ENCODE measurements at regions not wholly inside any gene's neighbourhood (a gene's known extent, or its start where the extent isn't known, plus 50 kb on each side); places are given as distances from the start of the nearest gene placed in this dataset.

- H3K4me3 ChIP-seq (ENCODE audit: insufficient read length, low read depth) = no peak overlapping the region
- no peak overlapping the region for H3K9ac ChIP-seq (ENCODE audit: insufficient read length, low read depth)
- DNase-seq (ENCODE audit: low read depth, low spot score) = no peak
- no peaks in the 10 kb centered on the region for H3K4me1 ChIP-seq (ENCODE audit: insufficient read depth, insufficient read length)
- no peaks in the 10 kb centered on the region for H3K27me3 ChIP-seq (ENCODE audit: insufficient read depth, insufficient read length)
- H3K9me3 ChIP-seq (ENCODE audit: insufficient read depth, low read length) = no peaks in the 10 kb centered on the region
- TF ChIP-seq SUZ12 (IDR thresholded peaks at IDR 0.05; ENCODE audit: extremely low read depth, insufficient read depth, insufficient read length) (no peak), ZNF274 (IDR thresholded peaks at IDR 0.05; ENCODE audit: low read depth, low read length) (no peak)
- H3K36me3 ChIP-seq (ENCODE audit: insufficient read depth, insufficient read length, low read length) = no peaks in the 10 kb centered on the region
Observed at GRCh38 chr2:12277241-12278034, 439.3 kb upstream of the TRIB2 start.

GRCh38 chr2:12278217-12278750 lies 438.5 kb upstream of the TRIB2 start:
- Histone ChIP-seq H3K9me3 (ENCODE audit: insufficient read depth, low read length) (no peaks in the 10 kb centered on the region), H3K27me3 (ENCODE audit: insufficient read depth, insufficient read length) (no peaks in the 10 kb centered on the region), H3K4me1 (ENCODE audit: insufficient read depth, insufficient read length) (no peaks in the 10 kb centered on the region), H3K9ac (ENCODE audit: insufficient read length, low read depth) (no peak overlapping the region), H3K4me3 (ENCODE audit: insufficient read length, low read depth) (no peak overlapping the region), H3K36me3 (ENCODE audit: insufficient read depth, insufficient read length, low read length) (no peaks in the 10 kb centered on the region)
- DNase-seq (ENCODE audit: low read depth, low spot score) = no peak
- TF ChIP-seq ZNF274 (IDR thresholded peaks at IDR 0.05; ENCODE audit: low read depth, low read length) = no peak
- TF ChIP-seq YY1 (IDR thresholded peaks at IDR 0.05; ENCODE audit: insufficient read depth, insufficient read length) = no peak
- no peak for TF ChIP-seq SUZ12 (IDR thresholded peaks at IDR 0.05; ENCODE audit: extremely low read depth, insufficient read depth, insufficient read length)

GRCh38 chr2:12282780-12283695 lies 433.7 kb upstream of the TRIB2 start:
- no peaks in the 10 kb centered on the region for H3K36me3 ChIP-seq (ENCODE audit: insufficient read depth, insufficient read length, low read length)
- no peaks in the 10 kb centered on the region for H3K27me3 ChIP-seq (ENCODE audit: insufficient read depth, insufficient read length)
- TF ChIP-seq SUZ12 (IDR thresholded peaks at IDR 0.05; ENCODE audit: extremely low read depth, insufficient read depth, insufficient read length) (no peak), YY1 (IDR thresholded peaks at IDR 0.05; ENCODE audit: insufficient read depth, insufficient read length) (no peak), ZNF274 (IDR thresholded peaks at IDR 0.05; ENCODE audit: low read depth, low read length) (no peak)
- H3K4me1 ChIP-seq (ENCODE audit: insufficient read depth, insufficient read length) = no peaks in the 10 kb centered on the region
- no peak overlapping the region for H3K9ac ChIP-seq (ENCODE audit: insufficient read length, low read depth)
- no peak overlapping the region for H3K4me3 ChIP-seq (ENCODE audit: insufficient read length, low read depth)
- no peak for DNase-seq (ENCODE audit: low read depth, low spot score)
- H3K9me3 ChIP-seq (ENCODE audit: insufficient read depth, low read length) = no peaks in the 10 kb centered on the region; the same call in 1 of the 2 replicates

GRCh38 chr2:12284037-12284436 lies 432.7 kb upstream of the TRIB2 start:
- H3K36me3 ChIP-seq (ENCODE audit: insufficient read depth, insufficient read length, low read length) = no peaks in the 10 kb centered on the region
- no peak overlapping the region for H3K9ac ChIP-seq (ENCODE audit: insufficient read length, low read depth)
- TF ChIP-seq ZNF274 (IDR thresholded peaks at IDR 0.05; ENCODE audit: low read depth, low read length) = no peak
- H3K4me1 ChIP-seq (ENCODE audit: insufficient read depth, insufficient read length) = no peaks in the 10 kb centered on the region
- H3K4me3 ChIP-seq (ENCODE audit: insufficient read length, low read depth) = no peak overlapping the region
- no peaks in the 10 kb centered on the region for H3K27me3 ChIP-seq (ENCODE audit: insufficient read depth, insufficient read length)
- no peak for DNase-seq (ENCODE audit: low read depth, low spot score)
- H3K9me3 ChIP-seq (ENCODE audit: insufficient read depth, low read length) = no peaks in the 10 kb centered on the region; the same call in none of the 2 replicates

- H3K36me3 ChIP-seq (ENCODE audit: insufficient read depth, insufficient read length, low read length) = no peaks in the 10 kb centered on the region
- no peak overlapping the region for H3K4me3 ChIP-seq (ENCODE audit: insufficient read length, low read depth)
- no peaks in the 10 kb centered on the region for H3K27me3 ChIP-seq (ENCODE audit: insufficient read depth, insufficient read length)
- H3K4me1 ChIP-seq (ENCODE audit: insufficient read depth, insufficient read length) = no peaks in the 10 kb centered on the region
- TF ChIP-seq YY1 (IDR thresholded peaks at IDR 0.05; ENCODE audit: insufficient read depth, insufficient read length) (no peak), SUZ12 (IDR thresholded peaks at IDR 0.05; ENCODE audit: extremely low read depth, insufficient read depth, insufficient read length) (no peak), ZNF274 (IDR thresholded peaks at IDR 0.05; ENCODE audit: low read depth, low read length) (no peak)
- no peaks in the 10 kb centered on the region; the same call in none of the 2 replicates for H3K9me3 ChIP-seq (ENCODE audit: insufficient read depth, low read length)
- H3K9ac ChIP-seq (ENCODE audit: insufficient read length, low read depth) = no peak overlapping the region
- DNase-seq (ENCODE audit: low read depth, low spot score) = no peak
Observed at GRCh38 chr2:12284487-12284886, 432.2 kb upstream of the TRIB2 start.

- H3K27me3 ChIP-seq (ENCODE audit: insufficient read depth, insufficient read length) = no peaks in the 10 kb centered on the region
Observed at GRCh38 chr2:12286347-12286746, 430.4 kb upstream of the TRIB2 start.

More at GRCh38 chr2:12286347-12286746, 430.4 kb upstream of the TRIB2 start:
- no peak for TF ChIP-seq SUZ12 (IDR thresholded peaks at IDR 0.05; ENCODE audit: extremely low read depth, insufficient read depth, insufficient read length)
- no peak for TF ChIP-seq YY1 (IDR thresholded peaks at IDR 0.05; ENCODE audit: insufficient read depth, insufficient read length)
- TF ChIP-seq ZNF274 (IDR thresholded peaks at IDR 0.05; ENCODE audit: low read depth, low read length) = no peak
- Histone ChIP-seq H3K36me3 (ENCODE audit: insufficient read depth, insufficient read length, low read length) (no peaks in the 10 kb centered on the region), H3K9me3 (ENCODE audit: insufficient read depth, low read length) (no peaks in the 10 kb centered on the region; the same call in none of the 2 replicates), H3K4me3 (ENCODE audit: insufficient read length, low read depth) (no peak overlapping the region), H3K9ac (ENCODE audit: insufficient read length, low read depth) (no peak overlapping the region), H3K4me1 (ENCODE audit: insufficient read depth, insufficient read length) (no peaks in the 10 kb centered on the region)
- no peak for DNase-seq (ENCODE audit: low read depth, low spot score)
